ENCODE measurements at regions not wholly inside any gene's neighbourhood (a gene's known extent, or its start where the extent isn't known, plus 50 kb on each side); places are given as distances from the start of the nearest gene placed in this dataset.

GRCh38 chr10:76719006-76719405 is 918.6 kb downstream of the KCNMA1 start:
- 65 to 68% methylated on average over 4 of the region's 4 CpGs for WGBS, 2 donors
- no peaks in the 10 kb centered on the region for H3K27me3 ChIP-seq
- H3K36me3 ChIP-seq (replicated peaks in 1 of 2; ENCODE audit: insufficient read depth in 1 of 2, low read depth in 2 of 2), result no peaks in the 10 kb centered on the region
- ATAC-seq (no peak), DNase-seq (no peak)
- TF ChIP-seq POLR2A (IDR thresholded peaks at IDR 0.05), result no peak
- TF ChIP-seq, protein P1, sequence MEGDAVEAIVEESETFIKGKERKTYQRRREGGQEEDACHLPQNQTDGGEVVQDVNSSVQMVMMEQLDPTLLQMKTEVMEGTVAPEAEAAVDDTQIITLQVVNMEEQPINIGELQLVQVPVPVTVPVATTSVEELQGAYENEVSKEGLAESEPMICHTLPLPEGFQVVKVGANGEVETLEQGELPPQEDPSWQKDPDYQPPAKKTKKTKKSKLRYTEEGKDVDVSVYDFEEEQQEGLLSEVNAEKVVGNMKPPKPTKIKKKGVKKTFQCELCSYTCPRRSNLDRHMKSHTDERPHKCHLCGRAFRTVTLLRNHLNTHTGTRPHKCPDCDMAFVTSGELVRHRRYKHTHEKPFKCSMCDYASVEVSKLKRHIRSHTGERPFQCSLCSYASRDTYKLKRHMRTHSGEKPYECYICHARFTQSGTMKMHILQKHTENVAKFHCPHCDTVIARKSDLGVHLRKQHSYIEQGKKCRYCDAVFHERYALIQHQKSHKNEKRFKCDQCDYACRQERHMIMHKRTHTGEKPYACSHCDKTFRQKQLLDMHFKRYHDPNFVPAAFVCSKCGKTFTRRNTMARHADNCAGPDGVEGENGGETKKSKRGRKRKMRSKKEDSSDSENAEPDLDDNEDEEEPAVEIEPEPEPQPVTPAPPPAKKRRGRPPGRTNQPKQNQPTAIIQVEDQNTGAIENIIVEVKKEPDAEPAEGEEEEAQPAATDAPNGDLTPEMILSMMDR (IDR thresholded peaks at IDR 0.05), result no peak
- no peaks in the 10 kb centered on the region for H3K9me3 ChIP-seq
- intact Hi-C loops (cut with DNase I), result no loop called here
- no peak overlapping the region for H3K4me3 ChIP-seq
- no peak overlapping the region for H3K27ac ChIP-seq
- H3K4me1 ChIP-seq, result no peaks in the 10 kb centered on the region

GRCh38 chr10:76717141-76717540 is 920.5 kb downstream of the KCNMA1 start:
- WGBS, 2 donors, result 55 to 63% methylated on average over 1 of the region's 1 CpG
- H3K9me3 ChIP-seq, result no peaks in the 10 kb centered on the region
- no peak for DNase-seq
- no peak for ATAC-seq
- TF ChIP-seq, protein P1 (IDR thresholded peaks at IDR 0.05), result no peak
- no peak for TF ChIP-seq POLR2A (IDR thresholded peaks at IDR 0.05)
- H3K4me1 ChIP-seq, result no peaks in the 10 kb centered on the region
- no peak overlapping the region for H3K4me3 ChIP-seq
- intact Hi-C loops (cut with DNase I), result no loop called here
- no peaks in the 10 kb centered on the region for H3K27me3 ChIP-seq
- H3K27ac ChIP-seq, result no peak overlapping the region
- no peaks in the 10 kb centered on the region for H3K36me3 ChIP-seq (replicated peaks in 1 of 2; ENCODE audit: insufficient read depth in 1 of 2, low read depth in 2 of 2)

- no peak for DNase-seq
- WGBS, 2 donors, result 68 to 77% methylated on average over 8 of the region's 8 CpGs
- intact Hi-C loops (cut with DNase I), result no loop called here
Measured at GRCh38 chr10:76711222-76711997, 926.2 kb downstream of the KCNMA1 start.

DNA sequence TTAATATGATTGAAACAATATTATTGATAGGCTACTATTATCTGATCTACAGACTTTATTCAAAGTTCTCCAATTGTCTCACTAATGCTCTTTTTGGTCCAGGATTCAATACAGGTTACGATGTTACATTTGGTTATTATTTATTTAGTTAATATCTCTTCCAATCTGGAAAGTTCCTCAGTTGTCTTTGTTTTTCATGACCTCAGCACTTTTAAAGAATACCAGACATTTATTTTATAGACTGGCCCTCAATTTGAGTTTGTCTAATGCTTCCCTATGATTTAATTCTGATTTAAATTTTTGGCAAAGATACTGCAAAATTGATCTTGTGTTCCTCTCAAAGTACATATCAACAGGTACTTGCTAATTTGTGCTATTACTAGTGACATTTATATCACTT is 937.4 kb downstream of the KCNMA1 start:
- Histone ChIP-seq H3K4me1 (no peaks in the 10 kb centered on the region), H3K27me3 (no peaks in the 10 kb centered on the region), H3K4me3 (no peak overlapping the region), H3K9me3 (no peaks in the 10 kb centered on the region), H3K27ac (no peak overlapping the region), H3K36me3 (replicated peaks in 1 of 2; ENCODE audit: insufficient read depth in 1 of 2, low read depth in 2 of 2) (no peaks in the 10 kb centered on the region)
- no peak for ATAC-seq
- no peak for DNase-seq
- 95% methylated on average over 1 of the region's 1 CpG for WGBS, 2 donors
- TF ChIP-seq, protein P1 (IDR thresholded peaks at IDR 0.05), result no peak
- no peak for TF ChIP-seq POLR2A (IDR thresholded peaks at IDR 0.05)
- intact Hi-C loops (cut with DNase I), result no loop called here

More at GRCh38 chr10:76711222-76711997, 926.2 kb downstream of the KCNMA1 start:
- ATAC-seq, result no peak
- TF ChIP-seq, protein P1 (IDR thresholded peaks at IDR 0.05), result no peak
- no peak for TF ChIP-seq POLR2A (IDR thresholded peaks at IDR 0.05)
- Histone ChIP-seq H3K4me3 (no peak overlapping the region), H3K27ac (no peak overlapping the region), H3K9me3 (no peaks in the 10 kb centered on the region), H3K36me3 (replicated peaks in 1 of 2; ENCODE audit: insufficient read depth in 1 of 2, low read depth in 2 of 2) (no peaks in the 10 kb centered on the region), H3K27me3 (no peaks in the 10 kb centered on the region), H3K4me1 (no peaks in the 10 kb centered on the region)

DNA sequence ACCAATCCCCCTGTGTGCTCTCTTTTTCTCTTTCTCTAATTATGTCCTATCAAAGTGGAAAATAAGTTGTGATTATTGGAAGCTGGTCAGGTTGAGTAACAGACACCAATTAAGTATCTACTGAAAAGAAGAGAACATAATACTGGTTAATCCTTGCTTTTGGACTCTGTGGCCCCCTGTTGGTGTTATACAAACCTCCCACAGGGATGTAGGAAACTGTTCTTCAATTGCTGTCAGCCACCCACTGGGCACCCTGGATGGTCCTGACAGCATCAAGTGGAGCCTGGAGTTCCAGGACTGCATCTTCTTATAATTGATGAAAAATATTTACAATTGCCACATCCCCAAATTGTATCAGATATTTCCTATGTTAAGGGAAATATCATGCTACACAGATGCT is 939.7 kb downstream of the KCNMA1 start:
- no peak overlapping the region for H3K4me3 ChIP-seq
- no peak for ATAC-seq
- intact Hi-C loops (cut with DNase I), result no loop called here

More for the DNA sequence above, 939.7 kb downstream of the KCNMA1 start:
- H3K27me3 ChIP-seq, result no peaks in the 10 kb centered on the region
- DNase-seq, result no peak
- no peak for TF ChIP-seq POLR2A (IDR thresholded peaks at IDR 0.05)
- TF ChIP-seq, protein P1 (IDR thresholded peaks at IDR 0.05), result no peak
- H3K36me3 ChIP-seq (replicated peaks in 1 of 2; ENCODE audit: insufficient read depth in 1 of 2, low read depth in 2 of 2), result no peaks in the 10 kb centered on the region
- H3K4me1 ChIP-seq, result no peaks in the 10 kb centered on the region
- no peak overlapping the region for H3K27ac ChIP-seq
- H3K9me3 ChIP-seq, result no peaks in the 10 kb centered on the region

Measured in body of pancreas (tissue), 4 donors.